ENCODE measurements at regions not wholly inside any gene's neighbourhood (a gene's known extent, or its start where the extent isn't known, plus 50 kb on each side); places are given as distances from the start of the nearest gene placed in this dataset.

GRCh38 chr2:180734382-180734781 lies 246.0 kb upstream of the UBE2E3 start:
- TF ChIP-seq POLR2A (IDR thresholded peaks at IDR 0.05) = no peak
- no peak for TF ChIP-seq CTCF (IDR thresholded peaks at IDR 0.05)
